GM12891 (cell line): ENCODE measurements at regions not wholly inside any gene's neighbourhood (a gene's known extent, or its start where the extent isn't known, plus 50 kb on each side); places are given as distances from the start of the nearest gene placed in this dataset.

Experiments
- POLR2A ChIP-seq: IDR thresholded peaks from 2 replicates; pipeline ENCODE4 v1.6.1; 2011; ENCODE audit warnings: low read depth, low read length, control low read depth
- POLR2AphosphoS5 ChIP-seq: IDR thresholded peaks from 2 replicates; pipeline ENCODE4 v1.6.1; 2011; ENCODE audit warnings: low read depth, low read length, control low read depth
- POU2F2 ChIP-seq: IDR thresholded peaks from 2 replicates; pipeline ENCODE4 v1.6.1; 2011; ENCODE audit warnings: low read depth, mild to moderate bottlenecking, control low read depth, low read length, moderate library complexity
- SPI1 ChIP-seq: IDR thresholded peaks from 2 replicates; pipeline ENCODE4 v1.6.1; 2011; ENCODE audit warnings: low read depth, low read length, control low read depth
- TAF1 ChIP-seq: IDR thresholded peaks from 2 replicates; pipeline ENCODE4 v1.6.1; 2011; ENCODE audit warnings: low read depth, low read length, control low read depth

GRCh38 chr9:85249313-85249621 lies 492.5 kb downstream of the AGTPBP1 start:
- TF ChIP-seq TAF1: no peak
- no peak for TF ChIP-seq POLR2A
- TF ChIP-seq POLR2AphosphoS5: no peak
- TF ChIP-seq SPI1: no peak
- TF ChIP-seq POU2F2: no peak
